BLaER1 treated with 17β-estradiol and CSF1 and Interleukin-3, amounts not matched to agents 10 nM and 100 nM (cell line): ENCODE measurements at regions not wholly inside any gene's neighbourhood (a gene's known extent, or its start where the extent isn't known, plus 50 kb on each side); places are given as distances from the start of the nearest gene placed in this dataset.

Source experiments
- H3K27ac ChIP-seq, 11 experiments: shearing (Covaris generic); formaldehyde crosslinking; 2 replicates each; pipeline ENCODE4 v1.8.1; 2022
- H3K27me3 ChIP-seq, 11 experiments: shearing (Covaris generic); formaldehyde crosslinking; 2 replicates each; pipeline ENCODE4 v1.8.1; 2022
- H3K36me3 ChIP-seq, 11 experiments: shearing (Covaris generic); formaldehyde crosslinking; 2 replicates each; pipeline ENCODE4 v1.8.1; 2022
- H3K4me1 ChIP-seq, 10 experiments: shearing (Covaris generic); formaldehyde crosslinking; 2 replicates each; pipeline ENCODE4 v1.8.1; 2022
- H3K4me2 ChIP-seq, 11 experiments: shearing (Covaris generic); formaldehyde crosslinking; 2 replicates each; pipeline ENCODE4 v1.8.1; 2022
- H3K4me3 ChIP-seq, 10 experiments: shearing (Covaris generic); formaldehyde crosslinking; 2 replicates each; pipeline ENCODE4 v1.8.1; 2022
- H3K9ac ChIP-seq, 11 experiments: shearing (Covaris generic); formaldehyde crosslinking; 2 replicates each; pipeline ENCODE4 v1.8.1; 2022
- H3K9me3 ChIP-seq, 11 experiments: shearing (Covaris generic); formaldehyde crosslinking; replicated peaks in 1 of 11; 2 replicates each; pipeline ENCODE4 v1.8.1; 2022
- H4K20me1 ChIP-seq, 11 experiments: shearing (Covaris generic); formaldehyde crosslinking; 2 replicates each; pipeline ENCODE4 v1.8.1; 2022
- Cebpa-rat ChIP-seq, 11 experiments: shearing (Covaris generic); IDR thresholded peaks; 2 replicates each; pipeline ENCODE4 v1.8.1; 2022

DNA sequence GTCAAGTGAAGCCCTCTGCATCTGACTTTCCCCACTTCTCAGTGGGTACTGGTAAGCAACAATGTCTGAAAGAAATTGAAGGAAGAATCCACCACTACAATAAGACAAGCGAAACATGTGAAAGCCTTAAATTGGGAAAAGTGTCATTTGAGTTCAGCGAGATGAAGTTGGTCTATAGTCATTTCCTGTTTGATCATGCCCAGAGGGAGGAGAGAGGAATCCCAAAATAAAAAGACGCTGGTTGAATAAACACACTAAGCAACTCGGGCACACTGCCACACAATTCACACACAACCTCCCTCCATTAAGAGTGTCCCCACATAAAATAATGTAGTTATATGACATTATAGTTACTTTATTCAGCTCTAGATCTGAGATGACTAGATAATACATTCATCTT, 166.1 kb downstream of the CBLN2 start:
- H3K9me3 ChIP-seq, result no peaks in the 10 kb centered on the region
- H3K4me1 ChIP-seq, result peaks cover 0 to 18% (median 0%) of the 10 kb centered on the region in 10 experiments; a peak in 6 of 20 replicates
- no peak overlapping the region for H3K9ac ChIP-seq
- no peak overlapping the region; a peak in 1 of 22 replicates for H3K4me2 ChIP-seq
- no peaks in the 10 kb centered on the region for H4K20me1 ChIP-seq
- no peak overlapping the region for H3K4me3 ChIP-seq
- H3K36me3 ChIP-seq, result no peaks in the 10 kb centered on the region
- H3K27ac ChIP-seq, result no peak overlapping the region
- TF ChIP-seq Cebpa-rat (IDR thresholded peaks at IDR 0.05), result no peak
- no peaks in the 10 kb centered on the region for H3K27me3 ChIP-seq

- H3K36me3 ChIP-seq, result no peaks in the 10 kb centered on the region
- H4K20me1 ChIP-seq, result no peaks in the 10 kb centered on the region
- H3K4me1 ChIP-seq, result peaks cover 0 to 18% (median 0%) of the 10 kb centered on the region in 10 experiments; a peak in 6 of 20 replicates
- H3K27ac ChIP-seq, result 0 out of 22 replicates have a peak overlapping the region, but pooled peaks of 1 of the 11 experiments have one; percentile 2
- peaks cover 0 to 4% (median 3%) of the 10 kb centered on the region in 11 experiments; a peak in 13 of 22 replicates for H3K9me3 ChIP-seq
- peak overlapping the region in 3 of 11 experiments; percentile 14 to 40 (median 15); a peak in 5 of 22 replicates for H3K4me2 ChIP-seq
- no peak for TF ChIP-seq Cebpa-rat (IDR thresholded peaks at IDR 0.05)
- no peak overlapping the region for H3K4me3 ChIP-seq
- H3K9ac ChIP-seq, result no peak overlapping the region
- no peaks in the 10 kb centered on the region for H3K27me3 ChIP-seq
Observed at GRCh38 chr18:72376256-72376655, 167.9 kb downstream of the CBLN2 start.

DNA sequence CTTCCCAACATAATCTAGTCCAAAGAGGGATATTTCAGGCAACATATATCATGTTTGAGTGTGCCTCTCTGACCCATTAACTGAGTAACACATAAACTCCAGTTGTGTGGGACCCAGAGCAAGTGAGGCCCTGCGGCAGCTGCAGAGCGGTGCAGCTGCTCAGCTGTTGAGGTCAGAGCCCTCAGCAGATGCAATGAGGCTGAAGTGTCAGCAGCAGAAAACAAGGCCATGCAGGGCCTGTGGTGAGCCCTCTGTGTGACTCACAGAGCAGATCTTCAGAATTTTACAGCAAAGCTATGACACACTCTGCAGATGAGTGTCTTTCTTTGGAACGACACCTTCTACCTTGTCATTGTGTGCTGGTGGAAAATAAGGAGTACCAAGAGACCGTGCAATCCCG, 168.5 kb downstream of the CBLN2 start:
- Histone ChIP-seq H3K9ac (no peak overlapping the region), H3K4me2 (peak overlapping the region in 2 of 11 experiments; percentile 15 to 30; a peak in 1 of 22 replicates), H3K4me3 (no peak overlapping the region), H3K4me1 (peaks cover 0 to 18% (median 0%) of the 10 kb centered on the region in 10 experiments; a peak in 6 of 20 replicates), H3K27ac (0 out of 22 replicates have a peak overlapping the region, but pooled peaks of 1 of the 11 experiments have one; percentile 2), H3K27me3 (no peaks in the 10 kb centered on the region), H3K9me3 (peaks cover 4 to 11% (median 9%) of the 10 kb centered on the region in 11 experiments), H3K36me3 (no peaks in the 10 kb centered on the region), H4K20me1 (no peaks in the 10 kb centered on the region)
- no peak for TF ChIP-seq Cebpa-rat (IDR thresholded peaks at IDR 0.05)

- H3K36me3 ChIP-seq, result no peaks in the 10 kb centered on the region
Observed at GRCh38 chr18:72372076-72372475, 172.1 kb downstream of the CBLN2 start.

GRCh38 chr18:72368308-72368707, 175.8 kb downstream of the CBLN2 start:
- TF ChIP-seq Cebpa-rat (IDR thresholded peaks at IDR 0.05), result no peak
- Histone ChIP-seq H3K4me2 (no peak overlapping the region), H3K27me3 (no peaks in the 10 kb centered on the region), H3K4me1 (no peaks in the 10 kb centered on the region), H3K4me3 (no peak overlapping the region), H3K9me3 (peaks cover 8 to 20% (median 15%) of the 10 kb centered on the region in 11 experiments), H3K36me3 (no peaks in the 10 kb centered on the region), H3K27ac (no peak overlapping the region), H4K20me1 (no peaks in the 10 kb centered on the region), H3K9ac (no peak overlapping the region)

More at GRCh38 chr18:72372076-72372475, 172.1 kb downstream of the CBLN2 start:
- Histone ChIP-seq H3K27ac (no peak overlapping the region), H3K9me3 (peaks cover 8 to 20% (median 15%) of the 10 kb centered on the region in 11 experiments), H3K9ac (no peak overlapping the region), H3K4me3 (no peak overlapping the region), H4K20me1 (no peaks in the 10 kb centered on the region), H3K4me1 (peaks cover 0 to 14% (median 0%) of the 10 kb centered on the region in 10 experiments; a peak in 6 of 20 replicates), H3K4me2 (no peak overlapping the region), H3K27me3 (no peaks in the 10 kb centered on the region)
- TF ChIP-seq Cebpa-rat (IDR thresholded peaks at IDR 0.05), result no peak

DNA sequence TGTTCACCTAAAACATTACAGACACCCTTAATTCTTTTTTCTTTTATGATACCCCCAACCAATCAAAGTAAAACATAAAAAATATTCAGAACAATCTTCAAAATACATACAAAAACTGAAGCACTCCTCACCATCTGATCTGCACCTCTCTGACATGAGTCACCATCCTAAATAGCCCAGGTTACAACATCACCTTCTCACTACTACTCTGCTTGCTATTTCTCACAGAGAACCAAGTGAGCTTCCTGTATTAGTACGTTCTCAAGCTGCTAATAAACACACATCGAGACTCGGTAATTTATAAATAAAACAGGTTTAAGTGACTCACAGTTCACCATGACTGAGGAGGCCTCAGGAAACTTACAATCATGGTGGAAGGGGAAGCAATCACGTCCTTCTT, 183.5 kb downstream of the CBLN2 start:
- Histone ChIP-seq H3K9ac (no peak overlapping the region), H3K4me1 (no peaks in the 10 kb centered on the region), H3K9me3 (no peaks in the 10 kb centered on the region), H3K27me3 (no peaks in the 10 kb centered on the region), H3K36me3 (no peaks in the 10 kb centered on the region), H3K27ac (no peak overlapping the region), H3K4me2 (no peak overlapping the region; a peak in 1 of 22 replicates), H4K20me1 (no peaks in the 10 kb centered on the region), H3K4me3 (no peak overlapping the region)
- TF ChIP-seq Cebpa-rat (IDR thresholded peaks at IDR 0.05), result no peak

- no peaks in the 10 kb centered on the region for H3K9me3 ChIP-seq
- H3K36me3 ChIP-seq, result no peaks in the 10 kb centered on the region
- H3K4me1 ChIP-seq, result no peaks in the 10 kb centered on the region
- TF ChIP-seq Cebpa-rat (IDR thresholded peaks at IDR 0.05), result no peak
- H3K4me2 ChIP-seq, result no peak overlapping the region
- no peak overlapping the region for H3K4me3 ChIP-seq
- H3K9ac ChIP-seq, result no peak overlapping the region
- no peaks in the 10 kb centered on the region for H4K20me1 ChIP-seq
- H3K27ac ChIP-seq, result no peak overlapping the region
- H3K27me3 ChIP-seq, result no peaks in the 10 kb centered on the region
Observed at GRCh38 chr18:72342933-72343332, 201.2 kb downstream of the CBLN2 start.

DNA sequence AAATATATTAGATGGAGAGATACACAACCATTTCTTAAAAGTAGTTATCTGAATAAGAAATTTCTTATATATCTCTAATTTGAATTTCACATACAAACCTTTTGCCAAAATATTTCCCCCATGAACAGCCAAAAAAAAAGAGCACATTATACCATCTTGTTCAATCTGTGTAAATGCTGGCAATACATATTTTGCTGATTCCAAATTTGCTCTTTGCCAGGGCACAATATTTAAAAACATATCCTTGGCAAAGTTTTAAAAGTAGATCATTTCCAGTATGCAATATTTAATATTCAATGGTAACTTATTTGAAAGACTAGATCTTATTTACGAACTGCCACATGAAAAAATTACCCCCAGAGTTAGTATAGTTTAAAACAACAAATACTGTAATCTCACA, 204.2 kb downstream of the CBLN2 start:
- no peak overlapping the region for H3K4me2 ChIP-seq
- H3K27me3 ChIP-seq, result no peaks in the 10 kb centered on the region
- no peak overlapping the region for H3K27ac ChIP-seq
- H3K9me3 ChIP-seq, result no peaks in the 10 kb centered on the region
- no peaks in the 10 kb centered on the region for H3K36me3 ChIP-seq
- no peaks in the 10 kb centered on the region; a peak in 1 of 20 replicates for H3K4me1 ChIP-seq
- TF ChIP-seq Cebpa-rat (IDR thresholded peaks at IDR 0.05), result no peak
- no peaks in the 10 kb centered on the region for H4K20me1 ChIP-seq
- no peak overlapping the region for H3K9ac ChIP-seq
- H3K4me3 ChIP-seq, result no peak overlapping the region

DNA sequence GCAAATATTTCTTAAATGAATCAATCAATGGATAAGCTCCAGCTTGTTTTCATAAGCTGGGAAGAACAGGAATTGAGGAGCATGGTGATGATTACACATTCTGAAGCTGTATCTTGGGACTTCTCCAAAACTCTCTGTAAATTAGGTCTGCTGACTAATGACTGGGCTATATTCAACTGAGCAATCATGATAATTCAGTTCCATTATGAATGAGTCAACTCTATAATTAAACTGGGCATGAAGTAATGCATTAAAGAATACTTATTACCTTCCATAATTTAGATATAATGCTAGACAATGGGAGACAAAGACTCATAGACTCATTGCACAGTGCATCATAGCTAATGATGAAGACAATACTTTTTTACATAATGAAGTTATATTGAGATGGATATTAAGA, 207.4 kb downstream of the CBLN2 start:
- Histone ChIP-seq H3K4me2 (no peak overlapping the region), H3K4me1 (no peaks in the 10 kb centered on the region; a peak in 1 of 20 replicates), H3K36me3 (no peaks in the 10 kb centered on the region), H3K4me3 (no peak overlapping the region), H4K20me1 (no peaks in the 10 kb centered on the region), H3K9ac (no peak overlapping the region), H3K27ac (no peak overlapping the region), H3K27me3 (no peaks in the 10 kb centered on the region), H3K9me3 (no peaks in the 10 kb centered on the region)
- TF ChIP-seq Cebpa-rat (IDR thresholded peaks at IDR 0.05), result no peak

DNA sequence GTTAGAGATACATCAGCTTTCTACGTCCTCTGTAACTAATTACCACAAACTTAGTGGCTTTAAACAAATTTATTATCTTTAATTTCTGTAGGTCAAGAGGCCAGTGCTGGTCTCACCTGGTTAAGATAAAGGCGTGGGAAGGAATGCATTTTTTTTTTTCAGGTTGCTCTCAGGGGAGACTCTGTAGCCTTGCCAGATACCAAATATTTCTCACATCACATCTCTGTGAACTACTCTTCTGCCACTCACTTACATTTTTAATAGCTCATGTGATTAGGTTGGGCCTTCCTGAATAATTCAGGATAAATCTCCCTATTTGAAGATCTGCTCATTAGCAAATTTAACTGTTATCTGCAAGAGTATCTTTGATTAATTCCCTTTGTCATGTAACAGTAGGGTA, 214.6 kb downstream of the CBLN2 start:
- H3K36me3 ChIP-seq, result no peaks in the 10 kb centered on the region
- no peak overlapping the region for H3K27ac ChIP-seq
- H3K4me3 ChIP-seq, result no peak overlapping the region
- H3K4me2 ChIP-seq, result no peak overlapping the region
- no peak for TF ChIP-seq Cebpa-rat (IDR thresholded peaks at IDR 0.05)
- H3K4me1 ChIP-seq, result no peaks in the 10 kb centered on the region
- no peaks in the 10 kb centered on the region for H4K20me1 ChIP-seq
- no peaks in the 10 kb centered on the region for H3K9me3 ChIP-seq
- H3K27me3 ChIP-seq, result no peaks in the 10 kb centered on the region
- no peak overlapping the region for H3K9ac ChIP-seq
